ENCODE measurements at regions not wholly inside any gene's neighbourhood (a gene's known extent, or its start where the extent isn't known, plus 50 kb on each side); places are given as distances from the start of the nearest gene placed in this dataset.

GRCh38 chr3:150180334-150180733 lies 209.6 kb upstream of the PFN2 start:
- Histone ChIP-seq H3K36me3 (no peaks in the 10 kb centered on the region), H3K27ac (no peak overlapping the region), H3K27me3 (no peaks in the 10 kb centered on the region), H3K9me3 (no peaks in the 10 kb centered on the region), H3K4me3 (no peak overlapping the region), H3K4me1 (peaks cover 9% of the 10 kb centered on the region)
- intact Hi-C loops (cut with DNase I): loop anchor here (10.0 kb wide), 1 partner anchor 216 kb away; no protein-coding TSS in a partner anchor
- ATAC-seq: no peak
- DNase-seq: no peak
- TF ChIP-seq, protein P1, sequence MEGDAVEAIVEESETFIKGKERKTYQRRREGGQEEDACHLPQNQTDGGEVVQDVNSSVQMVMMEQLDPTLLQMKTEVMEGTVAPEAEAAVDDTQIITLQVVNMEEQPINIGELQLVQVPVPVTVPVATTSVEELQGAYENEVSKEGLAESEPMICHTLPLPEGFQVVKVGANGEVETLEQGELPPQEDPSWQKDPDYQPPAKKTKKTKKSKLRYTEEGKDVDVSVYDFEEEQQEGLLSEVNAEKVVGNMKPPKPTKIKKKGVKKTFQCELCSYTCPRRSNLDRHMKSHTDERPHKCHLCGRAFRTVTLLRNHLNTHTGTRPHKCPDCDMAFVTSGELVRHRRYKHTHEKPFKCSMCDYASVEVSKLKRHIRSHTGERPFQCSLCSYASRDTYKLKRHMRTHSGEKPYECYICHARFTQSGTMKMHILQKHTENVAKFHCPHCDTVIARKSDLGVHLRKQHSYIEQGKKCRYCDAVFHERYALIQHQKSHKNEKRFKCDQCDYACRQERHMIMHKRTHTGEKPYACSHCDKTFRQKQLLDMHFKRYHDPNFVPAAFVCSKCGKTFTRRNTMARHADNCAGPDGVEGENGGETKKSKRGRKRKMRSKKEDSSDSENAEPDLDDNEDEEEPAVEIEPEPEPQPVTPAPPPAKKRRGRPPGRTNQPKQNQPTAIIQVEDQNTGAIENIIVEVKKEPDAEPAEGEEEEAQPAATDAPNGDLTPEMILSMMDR (IDR thresholded peaks at IDR 0.05): no peak

GRCh38 chr3:150179330-150179729 lies 208.6 kb upstream of the PFN2 start:
- H3K4me3 ChIP-seq: no peak overlapping the region
- ATAC-seq (no peak), DNase-seq (no peak)
- no peaks in the 10 kb centered on the region for H3K27me3 ChIP-seq
- TF ChIP-seq, protein P1 (IDR thresholded peaks at IDR 0.05): no peak
- no peaks in the 10 kb centered on the region for H3K9me3 ChIP-seq
- peaks cover 8% of the 10 kb centered on the region for H3K4me1 ChIP-seq
- no peaks in the 10 kb centered on the region for H3K36me3 ChIP-seq
- no peak overlapping the region for H3K27ac ChIP-seq
- intact Hi-C loops (cut with DNase I): no loop called here

- H3K4me1 ChIP-seq: no peaks in the 10 kb centered on the region
- intact Hi-C loops (cut with DNase I): no loop called here
- ATAC-seq (no peak), DNase-seq (no peak)
- no peaks in the 10 kb centered on the region for H3K9me3 ChIP-seq
- H3K27me3 ChIP-seq: no peaks in the 10 kb centered on the region
- TF ChIP-seq, protein P1 (IDR thresholded peaks at IDR 0.05): no peak
- no peaks in the 10 kb centered on the region for H3K36me3 ChIP-seq
- H3K4me3 ChIP-seq: no peak overlapping the region
- H3K27ac ChIP-seq: no peak overlapping the region
Observed at GRCh38 chr3:150177673-150178381, 207.1 kb upstream of the PFN2 start.

GRCh38 chr3:150174179-150174578 lies 203.5 kb upstream of the PFN2 start:
- Histone ChIP-seq H3K9me3 (no peaks in the 10 kb centered on the region), H3K27me3 (no peaks in the 10 kb centered on the region), H3K4me3 (no peak overlapping the region), H3K36me3 (no peaks in the 10 kb centered on the region), H3K4me1 (no peaks in the 10 kb centered on the region), H3K27ac (no peak overlapping the region)
- TF ChIP-seq, protein P1 (IDR thresholded peaks at IDR 0.05): no peak
- intact Hi-C loops (cut with DNase I): no loop called here
- ATAC-seq: no peak
- DNase-seq: no peak

- TF ChIP-seq, protein P1 (IDR thresholded peaks at IDR 0.05): no peak
- intact Hi-C loops (cut with DNase I): no loop called here
- ATAC-seq: no peak
- no peak for DNase-seq
- Histone ChIP-seq H3K27ac (no peak overlapping the region), H3K4me1 (no peaks in the 10 kb centered on the region), H3K4me3 (no peak overlapping the region), H3K27me3 (no peaks in the 10 kb centered on the region), H3K9me3 (no peaks in the 10 kb centered on the region), H3K36me3 (no peaks in the 10 kb centered on the region)
Observed at GRCh38 chr3:150172356-150172755, 201.7 kb upstream of the PFN2 start.

Measured in upper lobe of right lung (tissue), 1 donor.